Inflammatory macrophage treated with lipopolysaccharide for 4 hours (primary cell): ENCODE measurements at regions not wholly inside any gene's neighbourhood (a gene's known extent, or its start where the extent isn't known, plus 50 kb on each side); places are given as distances from the start of the nearest gene placed in this dataset.
"Not testable (repeated sequence)": the region's sequence is repeated elsewhere in the genome, so short reads cannot be mapped to it uniquely, and the experiment has no call there.

ENCODE experiments used
- DNase-seq: peaks from one replicate; pipeline ENCODE4 v3.0.0-alpha.2; 2020

GRCh38 chr6:34646714-34647113 lies 49.9 kb downstream of the ILRUN start:
- DNase-seq: no peak

- DNase-seq: no peak
Measured at GRCh38 chr6:34645627-34646026, 50.9 kb downstream of the ILRUN start.

- DNase-seq: peak; percentile 78
Measured at GRCh38 chr6:34644716-34645115, 51.9 kb downstream of the ILRUN start.

GRCh38 chr6:34642427-34642826 lies 54.1 kb downstream of the ILRUN start:
- no peak for DNase-seq

GRCh38 chr6:34640074-34640849 lies 56.3 kb downstream of the ILRUN start:
- DNase-seq: not testable (repeated sequence)

GRCh38 chr6:34638834-34639736 lies 57.5 kb downstream of the ILRUN start:
- peak; percentile 7 for DNase-seq

GRCh38 chr6:34633785-34634184 lies 62.8 kb downstream of the ILRUN start:
- DNase-seq: no peak

GRCh38 chr6:34633256-34633655 lies 63.3 kb downstream of the ILRUN start:
- DNase-seq: no peak

- DNase-seq: no peak
Measured at GRCh38 chr6:34630040-34630439, 66.5 kb downstream of the ILRUN start.

- DNase-seq: no peak
Measured at GRCh38 chr6:34627296-34627695, 69.3 kb downstream of the ILRUN start.

GRCh38 chr6:34618430-34619182 lies 62.5 kb upstream of the SPDEF start:
- DNase-seq: no peak

- peak; percentile 57 for DNase-seq
Measured at GRCh38 chr6:34617231-34617630, 61.1 kb upstream of the SPDEF start.

GRCh38 chr6:34616227-34616585 lies 60.1 kb upstream of the SPDEF start:
- DNase-seq: peak; percentile 29

GRCh38 chr6:34615574-34616226 lies 59.6 kb upstream of the SPDEF start:
- DNase-seq: no peak

GRCh38 chr6:34610819-34611477 lies 54.8 kb upstream of the SPDEF start:
- DNase-seq: peak; percentile 36

GRCh38 chr6:34608321-34609091 lies 52.4 kb upstream of the SPDEF start:
- no peak for DNase-seq

GRCh38 chr6:34606477-34607265 lies 50.5 kb upstream of the SPDEF start:
- DNase-seq: no peak
